ENCODE measurements at regions not wholly inside any gene's neighbourhood (a gene's known extent, or its start where the extent isn't known, plus 50 kb on each side); places are given as distances from the start of the nearest gene placed in this dataset.

- Histone ChIP-seq H3K36me3 (ENCODE audit: control insufficient read depth, insufficient read depth, low read length) (no peaks in the 10 kb centered on the region), H3K27me3 (ENCODE audit: control insufficient read depth, insufficient read depth, low read length) (no peaks in the 10 kb centered on the region), H3K4me1 (ENCODE audit: control insufficient read depth, insufficient read depth, low read length) (no peaks in the 10 kb centered on the region), H3K4me3 (ENCODE audit: low read length) (no peak overlapping the region), H3K9ac (ENCODE audit: low read length) (no peak overlapping the region), H3K27ac (ENCODE audit: low read depth, low read length) (no peak overlapping the region)
These were observed 51.1 kb upstream of the LMO2 start for GRCh38 chr11:33942954-33943353.

- Histone ChIP-seq H3K4me1 (ENCODE audit: control insufficient read depth, insufficient read depth, low read length) (no peaks in the 10 kb centered on the region), H3K4me3 (ENCODE audit: low read length) (no peak overlapping the region), H3K9ac (ENCODE audit: low read length) (no peak overlapping the region), H3K27me3 (ENCODE audit: control insufficient read depth, insufficient read depth, low read length) (no peaks in the 10 kb centered on the region), H3K36me3 (ENCODE audit: control insufficient read depth, insufficient read depth, low read length) (no peaks in the 10 kb centered on the region), H3K27ac (ENCODE audit: low read depth, low read length) (no peak overlapping the region)
These were observed 49.8 kb upstream of the LMO2 start for GRCh38 chr11:33941637-33942160.
